ENCODE measurements at regions not wholly inside any gene's neighbourhood (a gene's known extent, or its start where the extent isn't known, plus 50 kb on each side); places are given as distances from the start of the nearest gene placed in this dataset.
"Not testable (repeated sequence)": the region's sequence is repeated elsewhere in the genome, so short reads cannot be mapped to it uniquely, and the experiment has no call there.

- no peaks in the 10 kb centered on the region for H3K9me3 ChIP-seq (ENCODE audit: low read length)
- no peaks in the 10 kb centered on the region for H3K27me3 ChIP-seq (ENCODE audit: insufficient read depth, low read length)
- H3K4me1 ChIP-seq (ENCODE audit: insufficient read depth, low read length) = no peaks in the 10 kb centered on the region
- no peak overlapping the region for H2AFZ ChIP-seq (ENCODE audit: low read depth, low read length)
- H3K4me3 ChIP-seq (ENCODE audit: low read length) = no peak overlapping the region
- H3K36me3 ChIP-seq (ENCODE audit: insufficient read depth, low read length) = no peaks in the 10 kb centered on the region
Measured at GRCh38 chr11:96878299-96879051, 488.7 kb downstream of the JRKL start.

DNA sequence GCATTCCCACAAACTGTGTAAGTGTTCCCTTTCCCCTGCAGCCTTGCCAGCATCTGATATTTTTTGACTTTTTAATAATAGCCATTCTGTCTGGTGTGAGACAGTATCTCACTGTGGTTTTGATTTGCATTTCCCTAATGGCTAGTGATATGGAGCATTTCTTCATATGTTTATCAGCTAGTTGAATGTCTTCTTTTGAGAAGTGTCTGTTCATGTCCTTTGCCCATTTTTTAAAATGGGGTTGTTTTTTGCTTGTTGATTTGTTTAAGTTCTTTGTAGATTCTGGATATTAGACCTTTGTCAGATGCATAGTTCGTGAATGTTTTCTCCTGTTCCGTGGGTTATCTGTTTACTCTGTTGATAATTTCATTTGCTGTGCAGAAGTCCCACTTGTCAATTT, 492.8 kb downstream of the JRKL start:
- not testable (repeated sequence) for H2AFZ ChIP-seq (ENCODE audit: low read depth, low read length); H3K4me1 ChIP-seq (ENCODE audit: insufficient read depth, low read length); H3K4me3 ChIP-seq (ENCODE audit: low read length); H3K36me3 ChIP-seq (ENCODE audit: insufficient read depth, low read length); H3K9me3 ChIP-seq (ENCODE audit: low read length); H3K27me3 ChIP-seq (ENCODE audit: insufficient read depth, low read length)

GRCh38 chr11:96885405-96885804, 495.6 kb downstream of the JRKL start:
- no peaks in the 10 kb centered on the region for H3K4me1 ChIP-seq (ENCODE audit: insufficient read depth, low read length)
- H3K9me3 ChIP-seq (ENCODE audit: low read length) = no peaks in the 10 kb centered on the region
- H2AFZ ChIP-seq (ENCODE audit: low read depth, low read length) = no peak overlapping the region
- H3K4me3 ChIP-seq (ENCODE audit: low read length) = no peak overlapping the region
- no peaks in the 10 kb centered on the region for H3K36me3 ChIP-seq (ENCODE audit: insufficient read depth, low read length)
- no peaks in the 10 kb centered on the region for H3K27me3 ChIP-seq (ENCODE audit: insufficient read depth, low read length)

DNA sequence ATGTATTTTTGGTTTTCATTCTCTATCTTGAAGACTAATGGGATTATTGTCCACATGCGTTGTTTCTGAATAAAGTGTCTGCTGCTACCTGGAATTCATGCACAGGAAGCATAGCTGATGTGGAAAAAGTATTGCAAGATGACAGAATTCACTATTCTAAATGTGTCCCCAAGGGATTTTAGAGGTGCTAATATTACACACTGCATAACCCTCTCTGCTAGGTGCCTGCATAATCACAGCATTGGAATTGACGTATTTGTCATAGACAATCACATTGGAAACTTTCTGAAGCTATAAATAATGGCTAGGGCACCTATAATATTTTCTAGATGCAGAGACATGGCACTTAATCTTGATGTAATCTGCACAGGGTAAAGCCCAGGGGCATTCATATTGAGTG, 496.1 kb downstream of the JRKL start:
- Histone ChIP-seq H2AFZ (ENCODE audit: low read depth, low read length) (no peak overlapping the region), H3K4me1 (ENCODE audit: insufficient read depth, low read length) (no peaks in the 10 kb centered on the region), H3K27me3 (ENCODE audit: insufficient read depth, low read length) (no peaks in the 10 kb centered on the region), H3K9me3 (ENCODE audit: low read length) (no peaks in the 10 kb centered on the region), H3K36me3 (ENCODE audit: insufficient read depth, low read length) (no peaks in the 10 kb centered on the region), H3K4me3 (ENCODE audit: low read length) (no peak overlapping the region)

DNA sequence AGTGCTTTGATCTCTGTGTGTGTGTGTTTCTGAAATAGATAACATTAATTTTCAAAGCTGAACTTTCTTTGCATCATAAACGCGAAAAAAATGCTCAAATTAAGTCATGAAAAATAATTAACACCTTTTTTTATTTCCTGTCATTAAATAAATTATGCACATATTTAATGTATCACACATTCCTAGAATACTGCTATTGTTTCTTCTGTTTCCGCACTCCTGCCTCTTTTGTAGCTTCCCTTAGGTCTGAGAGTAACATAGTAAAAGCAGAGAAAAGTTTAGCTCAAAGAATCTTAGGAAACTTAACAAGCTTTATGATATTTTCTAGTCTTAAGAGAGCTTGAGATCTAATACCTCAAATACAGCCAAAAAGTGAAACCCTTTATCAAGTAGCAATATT, 504.2 kb downstream of the JRKL start:
- Histone ChIP-seq H3K4me3 (ENCODE audit: low read length) (no peak overlapping the region), H3K36me3 (ENCODE audit: insufficient read depth, low read length) (no peaks in the 10 kb centered on the region), H3K27me3 (ENCODE audit: insufficient read depth, low read length) (no peaks in the 10 kb centered on the region), H3K4me1 (ENCODE audit: insufficient read depth, low read length) (peaks cover 6% of the 10 kb centered on the region), H3K9me3 (ENCODE audit: low read length) (no peaks in the 10 kb centered on the region), H2AFZ (ENCODE audit: low read depth, low read length) (no peak overlapping the region)

DNA sequence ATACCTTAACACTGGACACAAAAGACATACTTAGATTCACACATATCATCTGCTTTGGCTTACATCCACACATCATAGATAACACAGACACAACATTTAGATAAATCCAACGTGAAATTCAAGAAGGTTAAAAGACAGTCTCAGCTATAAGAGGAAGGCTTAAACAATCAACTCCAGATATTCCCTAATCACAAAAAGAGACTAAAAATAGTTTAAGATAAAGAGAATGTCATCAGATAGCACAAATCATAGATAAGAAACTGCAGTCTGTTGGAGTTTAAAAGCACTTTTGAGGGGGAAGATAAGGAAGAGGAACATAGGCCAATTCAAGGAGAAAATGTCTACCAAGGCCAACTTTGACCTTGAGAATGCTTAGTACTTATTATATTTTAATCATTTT, 504.8 kb downstream of the JRKL start:
- peaks cover 6% of the 10 kb centered on the region for H3K4me1 ChIP-seq (ENCODE audit: insufficient read depth, low read length)
- no peak overlapping the region for H3K4me3 ChIP-seq (ENCODE audit: low read length)
- no peaks in the 10 kb centered on the region for H3K36me3 ChIP-seq (ENCODE audit: insufficient read depth, low read length)
- no peaks in the 10 kb centered on the region for H3K9me3 ChIP-seq (ENCODE audit: low read length)
- H3K27me3 ChIP-seq (ENCODE audit: insufficient read depth, low read length) = no peaks in the 10 kb centered on the region
- H2AFZ ChIP-seq (ENCODE audit: low read depth, low read length) = no peak overlapping the region

DNA sequence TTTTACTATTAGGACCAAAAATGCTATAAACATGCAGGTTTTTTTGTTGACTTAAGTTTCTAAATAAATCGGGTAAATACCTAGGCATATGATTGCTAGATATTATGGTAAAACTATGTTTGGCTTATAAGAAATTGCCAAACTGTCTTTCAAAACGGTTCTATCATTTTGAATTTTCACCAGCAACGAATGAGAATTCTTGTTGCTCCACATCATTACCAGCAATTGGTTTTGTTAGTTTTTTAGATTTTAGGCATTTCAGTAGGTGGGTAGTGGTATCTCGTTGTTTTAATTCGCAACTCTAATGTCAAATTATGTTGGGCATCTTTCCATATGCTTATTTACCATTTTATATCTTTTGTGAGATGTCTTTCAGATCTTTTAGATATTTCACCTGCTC, 510.2 kb downstream of the JRKL start:
- H3K9me3 ChIP-seq (ENCODE audit: low read length) = no peaks in the 10 kb centered on the region
- no peaks in the 10 kb centered on the region for H3K36me3 ChIP-seq (ENCODE audit: insufficient read depth, low read length)
- H3K27me3 ChIP-seq (ENCODE audit: insufficient read depth, low read length) = no peaks in the 10 kb centered on the region
- no peak overlapping the region for H3K4me3 ChIP-seq (ENCODE audit: low read length)
- no peaks in the 10 kb centered on the region for H3K4me1 ChIP-seq (ENCODE audit: insufficient read depth, low read length)
- H2AFZ ChIP-seq (ENCODE audit: low read depth, low read length) = no peak overlapping the region

DNA sequence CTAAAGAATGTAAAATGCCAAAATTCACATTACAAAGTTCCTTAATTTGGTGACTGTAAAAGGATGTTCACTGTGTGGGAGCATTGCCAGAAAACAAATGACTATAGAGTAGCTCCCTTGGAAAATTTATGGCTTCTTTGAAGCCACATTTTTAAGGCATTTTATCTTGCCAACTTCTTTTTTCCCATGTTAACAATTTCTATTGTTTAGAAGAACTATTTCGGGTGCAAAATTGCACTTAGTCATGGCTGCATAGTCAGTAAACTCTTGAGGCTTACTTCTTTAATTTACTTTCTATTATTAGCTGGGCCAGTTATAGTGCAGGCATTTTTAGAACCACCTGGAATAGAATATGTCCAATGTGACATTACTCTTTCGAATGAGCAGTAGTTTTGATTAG, 515.3 kb downstream of the JRKL start:
- H2AFZ ChIP-seq (ENCODE audit: low read depth, low read length) = no peak overlapping the region
- no peak overlapping the region for H3K4me3 ChIP-seq (ENCODE audit: low read length)
- H3K9me3 ChIP-seq (ENCODE audit: low read length) = no peaks in the 10 kb centered on the region
- no peaks in the 10 kb centered on the region for H3K36me3 ChIP-seq (ENCODE audit: insufficient read depth, low read length)
- no peaks in the 10 kb centered on the region for H3K4me1 ChIP-seq (ENCODE audit: insufficient read depth, low read length)
- H3K27me3 ChIP-seq (ENCODE audit: insufficient read depth, low read length) = no peaks in the 10 kb centered on the region

DNA sequence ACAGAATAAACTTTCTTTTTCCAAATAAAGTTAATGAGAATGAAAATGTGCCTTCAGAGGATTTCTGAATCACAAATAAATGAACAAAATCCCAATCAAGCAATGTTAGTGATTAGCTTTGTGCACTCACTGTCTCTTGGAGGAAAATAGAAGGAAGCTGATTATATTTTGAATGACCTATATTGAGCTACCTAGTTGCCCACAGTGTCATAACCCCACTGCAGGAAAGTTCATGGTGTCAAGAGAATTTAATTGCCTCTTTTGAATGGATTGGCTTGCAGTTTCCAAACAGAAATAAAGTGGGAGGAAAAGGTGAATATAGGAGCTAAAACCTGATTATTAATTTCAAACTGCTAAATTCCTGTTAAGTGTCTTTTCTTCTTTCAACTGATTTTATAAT, 515.9 kb downstream of the JRKL start:
- Histone ChIP-seq H2AFZ (ENCODE audit: low read depth, low read length) (no peak overlapping the region), H3K4me3 (ENCODE audit: low read length) (no peak overlapping the region), H3K4me1 (ENCODE audit: insufficient read depth, low read length) (no peaks in the 10 kb centered on the region), H3K9me3 (ENCODE audit: low read length) (no peaks in the 10 kb centered on the region), H3K27me3 (ENCODE audit: insufficient read depth, low read length) (no peaks in the 10 kb centered on the region), H3K36me3 (ENCODE audit: insufficient read depth, low read length) (no peaks in the 10 kb centered on the region)

- Histone ChIP-seq H3K27me3 (ENCODE audit: insufficient read depth, low read length) (no peaks in the 10 kb centered on the region), H3K4me3 (ENCODE audit: low read length) (no peak overlapping the region), H3K4me1 (ENCODE audit: insufficient read depth, low read length) (no peaks in the 10 kb centered on the region), H3K9me3 (ENCODE audit: low read length) (no peaks in the 10 kb centered on the region), H2AFZ (ENCODE audit: low read depth, low read length) (no peak overlapping the region), H3K36me3 (ENCODE audit: insufficient read depth, low read length) (no peaks in the 10 kb centered on the region)
Measured at GRCh38 chr11:96906476-96906875, 516.7 kb downstream of the JRKL start.

DNA sequence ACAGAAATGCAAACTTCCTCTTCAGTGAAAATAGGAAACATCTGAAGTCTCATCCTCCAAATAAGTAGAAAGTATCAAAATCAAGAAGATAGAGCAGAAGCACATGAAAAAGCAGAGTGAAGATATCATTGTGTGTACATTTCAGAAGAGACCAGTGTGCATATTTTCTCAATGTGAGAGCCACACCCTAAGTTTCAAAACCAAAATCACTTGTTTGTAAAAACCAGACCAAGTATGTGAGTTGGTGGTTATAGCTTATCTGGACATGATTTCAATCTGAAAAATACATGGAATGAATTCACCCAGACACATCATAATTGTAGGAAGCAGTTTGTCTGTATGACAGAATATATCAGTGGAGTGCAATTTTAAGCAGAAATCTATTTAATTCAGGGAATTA, 536.0 kb downstream of the JRKL start:
- no peaks in the 10 kb centered on the region for H3K36me3 ChIP-seq (ENCODE audit: insufficient read depth, low read length)
- H3K9me3 ChIP-seq (ENCODE audit: low read length) = no peaks in the 10 kb centered on the region
- H3K4me3 ChIP-seq (ENCODE audit: low read length) = no peak overlapping the region
- H2AFZ ChIP-seq (ENCODE audit: low read depth, low read length) = no peak overlapping the region
- H3K4me1 ChIP-seq (ENCODE audit: insufficient read depth, low read length) = no peaks in the 10 kb centered on the region
- no peaks in the 10 kb centered on the region for H3K27me3 ChIP-seq (ENCODE audit: insufficient read depth, low read length)

- Histone ChIP-seq H3K27me3 (ENCODE audit: insufficient read depth, low read length) (no peaks in the 10 kb centered on the region), H3K9me3 (ENCODE audit: low read length) (no peaks in the 10 kb centered on the region)
Measured at GRCh38 chr11:96940227-96940626, 550.4 kb downstream of the JRKL start.

DNA sequence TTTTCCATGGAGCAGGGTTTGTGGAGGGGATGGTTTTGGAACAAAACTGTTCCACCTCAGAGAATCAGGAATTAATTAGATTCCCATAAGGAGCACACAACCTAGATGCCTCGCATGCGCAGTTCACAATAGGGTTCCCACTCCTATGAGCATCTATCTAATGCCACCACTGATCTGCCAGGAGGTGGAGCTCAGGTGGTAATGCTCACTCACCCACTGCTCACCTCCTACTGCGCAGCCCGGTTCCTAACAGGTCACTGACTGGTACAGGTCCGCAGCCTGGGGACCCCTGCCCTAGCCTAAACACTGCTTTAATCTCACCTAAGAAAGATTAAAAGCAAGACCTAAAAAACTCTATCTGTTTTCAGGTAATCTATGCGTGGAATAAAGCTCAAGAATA, 553.0 kb downstream of the JRKL start:
- Histone ChIP-seq H3K4me1 (ENCODE audit: insufficient read depth, low read length) (no peaks in the 10 kb centered on the region), H3K36me3 (ENCODE audit: insufficient read depth, low read length) (no peaks in the 10 kb centered on the region), H3K4me3 (ENCODE audit: low read length) (no peak overlapping the region), H3K27me3 (ENCODE audit: insufficient read depth, low read length) (no peaks in the 10 kb centered on the region), H2AFZ (ENCODE audit: low read depth, low read length) (no peak overlapping the region), H3K9me3 (ENCODE audit: low read length) (no peaks in the 10 kb centered on the region)

More at GRCh38 chr11:96940227-96940626, 550.4 kb downstream of the JRKL start:
- Histone ChIP-seq H3K4me1 (ENCODE audit: insufficient read depth, low read length) (no peaks in the 10 kb centered on the region), H3K4me3 (ENCODE audit: low read length) (no peak overlapping the region), H2AFZ (ENCODE audit: low read depth, low read length) (no peak overlapping the region), H3K36me3 (ENCODE audit: insufficient read depth, low read length) (no peaks in the 10 kb centered on the region)

- Histone ChIP-seq H3K4me1 (ENCODE audit: insufficient read depth, low read length) (no peaks in the 10 kb centered on the region), H3K9me3 (ENCODE audit: low read length) (no peaks in the 10 kb centered on the region), H2AFZ (ENCODE audit: low read depth, low read length) (no peak overlapping the region), H3K4me3 (ENCODE audit: low read length) (no peak overlapping the region), H3K36me3 (ENCODE audit: insufficient read depth, low read length) (no peaks in the 10 kb centered on the region), H3K27me3 (ENCODE audit: insufficient read depth, low read length) (no peaks in the 10 kb centered on the region)
Measured at GRCh38 chr11:96943970-96944369, 554.2 kb downstream of the JRKL start.

Measured in neuron (in vitro differentiated cells).